AG04449 (cell line): ENCODE measurements at regions not wholly inside any gene's neighbourhood (a gene's known extent, or its start where the extent isn't known, plus 50 kb on each side); places are given as distances from the start of the nearest gene placed in this dataset.

Source experiments
- CTCF ChIA-PET: fragments of 350-600 bp; formaldehyde crosslinking; extraction: SDS; loops from one replicate; lab custom pipeline; 2021; ENCODE audit warnings: antibody characterized with exemption; lab: Yijun Ruan, JAX
- POLR2A ChIA-PET: fragments of 400-600, 350-600 bp; formaldehyde crosslinking; extraction: SDS; loops from one replicate; lab custom pipeline; 2020; ENCODE audit warnings: antibody characterized with exemption, inconsistent platforms; lab: Yijun Ruan, JAX
- DNase-seq: peaks from one replicate; pipeline ENCODE4 v3.0.0-alpha.2; 2010; ENCODE audit warnings: low read depth, low spot score
- H3K4me3 ChIP-seq: 2 replicates; pipeline ENCODE4 v1.5.1; 2011; ENCODE audit warnings: low read depth, mild to moderate bottlenecking, control low read depth, low read length
- CTCF ChIP-seq: IDR thresholded peaks from one replicate; pipeline ENCODE4 v1.5.1; 2011; ENCODE audit warnings: mild to moderate bottlenecking, moderate library complexity, low read length, control low read depth, inconsistent platforms; ENCODE audit not compliant: insufficient read depth; ENCODE audit errors: missing control alignments

DNA sequence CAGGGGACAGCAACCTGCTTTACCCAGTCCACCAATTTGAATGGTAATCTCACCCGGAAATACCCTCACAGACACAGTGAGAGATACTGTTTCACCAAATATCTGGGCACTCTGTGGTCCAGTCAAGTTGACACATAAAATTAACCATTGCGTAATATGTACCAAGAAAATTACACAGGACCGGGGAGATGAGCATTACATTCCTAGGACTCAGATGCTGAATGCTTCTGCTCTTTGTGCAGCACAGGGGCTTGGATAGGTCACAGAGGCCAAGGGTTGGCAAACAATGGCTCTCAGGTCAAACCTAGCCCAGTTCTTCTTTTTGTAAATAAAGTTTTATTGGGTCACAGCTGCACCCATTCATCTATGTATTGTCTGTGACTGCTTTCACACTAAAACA is 557.2 kb downstream of the MN1 start:
- ChIA-PET CTCF (no interaction called here), POLR2A (no interaction called here)
- TF ChIP-seq CTCF: no peak
- no peak for DNase-seq
- H3K4me3 ChIP-seq: no peak overlapping the region

DNA sequence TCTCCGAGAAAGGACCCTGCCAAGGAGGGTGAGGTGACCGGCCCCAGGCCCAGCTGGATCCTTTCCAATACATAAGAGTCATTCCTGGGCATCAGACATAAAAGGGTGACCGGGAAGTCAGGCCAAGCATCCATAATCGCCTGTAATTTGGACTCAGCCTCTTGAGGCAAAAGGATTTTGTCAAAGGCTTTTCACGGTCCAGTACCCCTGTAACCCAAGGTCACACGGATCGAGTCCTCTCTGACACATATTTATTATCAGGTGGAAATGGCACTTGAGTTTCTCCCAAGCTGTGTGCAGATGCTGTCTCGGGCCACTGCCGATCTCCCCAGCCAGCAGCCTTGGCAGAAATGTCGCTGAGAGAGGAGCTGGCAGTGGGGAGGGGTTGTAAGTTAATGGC is 556.5 kb downstream of the MN1 start:
- TF ChIP-seq CTCF: no peak
- ChIA-PET CTCF (no interaction called here), POLR2A (no interaction called here)
- DNase-seq: no peak
- no peak overlapping the region for H3K4me3 ChIP-seq

DNA sequence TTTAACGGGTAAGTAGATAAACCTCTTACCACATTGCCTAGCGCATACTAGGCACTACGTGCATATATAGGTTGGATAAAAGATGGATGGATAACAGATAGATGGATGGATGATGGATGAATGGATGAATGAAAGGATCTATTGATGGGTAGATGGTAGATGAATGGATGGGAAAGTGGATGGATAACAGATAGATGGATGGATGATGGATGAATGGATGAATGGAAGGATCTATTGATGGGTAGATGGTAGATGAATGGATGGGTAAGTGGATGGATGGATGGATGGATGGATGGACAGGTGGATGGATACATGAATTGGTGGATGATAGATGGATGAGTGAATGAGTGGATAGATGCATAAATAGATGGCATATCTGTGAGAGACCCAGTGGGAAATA is 555.0 kb downstream of the MN1 start:
- POLR2A ChIA-PET: no interaction called here
- no peak for TF ChIP-seq CTCF
- no peak for DNase-seq
- H3K4me3 ChIP-seq: no peak overlapping the region
- CTCF ChIA-PET: no interaction called here

DNA sequence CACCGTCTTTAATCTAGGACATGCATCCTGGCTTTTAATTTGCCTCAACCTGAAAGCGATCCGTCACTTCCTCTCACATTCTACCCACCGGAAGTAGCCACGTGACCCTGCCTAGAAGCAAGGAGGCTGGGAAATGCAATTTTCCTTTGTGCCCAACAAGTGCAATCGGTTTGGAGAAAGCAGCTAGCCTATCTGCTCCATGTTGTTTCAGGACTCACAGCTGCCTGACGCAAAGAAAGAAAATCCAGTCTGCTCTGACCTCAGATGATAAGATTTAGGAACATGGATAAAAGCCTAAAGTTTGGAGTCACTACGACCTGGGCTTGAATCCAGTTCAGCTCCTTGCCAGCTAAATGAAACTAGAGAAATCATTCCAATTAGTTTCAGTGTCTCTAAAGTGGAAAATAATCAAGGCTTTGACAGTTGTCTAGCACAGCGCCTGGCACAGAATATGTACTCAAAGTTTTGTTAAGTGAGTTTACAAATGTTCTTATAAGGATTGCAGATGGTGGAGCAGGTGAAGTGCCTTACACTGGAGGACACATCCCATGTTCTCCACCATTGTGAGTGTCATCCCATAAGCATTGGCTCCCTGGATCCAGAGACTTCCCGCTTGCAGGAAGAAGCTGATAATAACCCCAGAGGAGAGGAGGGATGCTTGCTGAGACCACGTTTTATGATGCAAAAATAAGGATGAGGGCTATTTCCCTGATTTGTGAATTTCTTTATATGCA is 553.7 kb downstream of the MN1 start:
- DNase-seq: no peak
- CTCF ChIA-PET: no interaction called here

DNA sequence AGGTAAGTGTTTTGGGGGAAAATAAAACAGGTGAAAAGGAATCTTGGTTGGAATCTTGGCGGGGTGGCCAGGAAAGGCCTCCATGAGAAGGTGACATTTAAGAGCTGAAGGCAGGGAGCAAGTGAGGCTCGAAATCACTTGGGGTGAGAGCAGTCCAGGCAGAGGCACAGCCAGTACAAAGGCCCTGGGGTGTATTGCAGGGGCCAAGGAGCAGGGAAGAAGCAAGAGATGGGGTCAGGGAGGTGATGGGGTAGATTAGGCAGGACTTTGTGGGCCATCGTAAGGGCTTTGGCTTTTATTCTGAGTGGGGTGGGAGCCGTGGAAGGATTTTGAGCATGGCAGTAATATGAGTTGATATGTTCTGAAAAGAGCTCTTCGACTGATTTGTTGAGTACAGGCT is 551.1 kb downstream of the MN1 start:
- no peak overlapping the region for H3K4me3 ChIP-seq
- CTCF ChIA-PET: interaction anchor here (1.1 kb wide), 1 partner anchor 30 kb away, joined by 3 read pairs; no protein-coding TSS in a partner anchor
- TF ChIP-seq CTCF: no peak
- POLR2A ChIA-PET: no interaction called here
- DNase-seq: no peak

More for the DNA sequence above, 553.7 kb downstream of the MN1 start:
- POLR2A ChIA-PET: no interaction called here
- H3K4me3 ChIP-seq: no peak overlapping the region
- no peak for TF ChIP-seq CTCF

DNA sequence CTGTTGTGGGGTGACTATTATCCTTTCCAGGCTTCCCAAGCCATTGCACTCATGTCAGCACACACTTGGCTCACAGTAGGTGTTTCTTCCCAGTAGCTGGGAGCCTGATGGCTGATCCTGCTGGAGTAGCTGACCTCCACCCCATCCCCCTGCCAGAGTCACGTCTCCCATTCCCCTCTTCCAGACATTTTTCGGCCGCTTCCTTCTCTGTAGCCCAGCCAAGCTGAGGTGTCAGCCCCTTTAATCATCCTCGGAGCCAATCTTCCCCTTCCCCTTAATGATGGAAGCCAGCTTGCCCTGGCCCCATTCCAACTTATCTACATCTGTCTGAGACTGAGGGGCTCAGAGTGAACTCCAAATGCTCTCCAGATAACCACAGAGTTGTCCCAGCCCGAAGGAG is 550.7 kb downstream of the MN1 start:
- DNase-seq: no peak
- no peak overlapping the region for H3K4me3 ChIP-seq
- ChIA-PET POLR2A (no interaction called here), CTCF (interaction anchor here (1.1 kb wide), 1 partner anchor 31 kb away, joined by 3 read pairs; no protein-coding TSS in a partner anchor)
- TF ChIP-seq CTCF: no peak
